Fibroblast of the aortic adventitia (primary cell): ENCODE measurements at regions not wholly inside any gene's neighbourhood (a gene's known extent, or its start where the extent isn't known, plus 50 kb on each side); places are given as distances from the start of the nearest gene placed in this dataset.

ENCODE experiments used
- DNase-seq: peaks from one replicate; pipeline ENCODE4 v3.0.0-alpha.2; 2010; ENCODE audit warnings: low read depth
- H3K4me3 ChIP-seq: 2 replicates; pipeline ENCODE4 v1.5.1; 2011; ENCODE audit warnings: low read depth, mild to moderate bottlenecking, control low read depth, low read length, moderate library complexity
- TF ChIP-seq, protein P1 (sequence below): IDR thresholded peaks from 2 replicates; pipeline ENCODE4 v1.5.1; 2011; ENCODE audit warnings: mild to moderate bottlenecking, low read length, control low read depth, inconsistent platforms; ENCODE audit not compliant: insufficient read depth

DNA sequence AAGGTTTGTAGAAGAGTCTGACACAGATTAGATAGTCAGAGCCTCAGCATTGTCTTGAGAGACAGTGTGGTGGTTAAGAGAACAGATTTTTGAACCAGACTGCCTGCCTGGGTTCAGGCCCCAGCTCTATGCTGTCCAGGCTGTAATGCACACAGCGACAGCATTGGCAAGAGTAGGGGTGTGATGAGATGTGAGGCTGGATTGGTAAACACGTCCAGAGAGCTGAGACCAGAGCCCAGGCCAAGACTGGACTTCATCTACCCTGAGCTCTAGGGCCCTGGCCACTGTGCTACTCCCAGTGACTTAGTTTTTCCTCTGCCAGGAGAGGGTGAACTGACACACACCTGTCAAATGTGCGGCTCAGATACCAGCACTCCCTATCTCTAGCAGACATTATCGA is 360.4 kb downstream of the RPS24 start:
- TF ChIP-seq, protein P1, sequence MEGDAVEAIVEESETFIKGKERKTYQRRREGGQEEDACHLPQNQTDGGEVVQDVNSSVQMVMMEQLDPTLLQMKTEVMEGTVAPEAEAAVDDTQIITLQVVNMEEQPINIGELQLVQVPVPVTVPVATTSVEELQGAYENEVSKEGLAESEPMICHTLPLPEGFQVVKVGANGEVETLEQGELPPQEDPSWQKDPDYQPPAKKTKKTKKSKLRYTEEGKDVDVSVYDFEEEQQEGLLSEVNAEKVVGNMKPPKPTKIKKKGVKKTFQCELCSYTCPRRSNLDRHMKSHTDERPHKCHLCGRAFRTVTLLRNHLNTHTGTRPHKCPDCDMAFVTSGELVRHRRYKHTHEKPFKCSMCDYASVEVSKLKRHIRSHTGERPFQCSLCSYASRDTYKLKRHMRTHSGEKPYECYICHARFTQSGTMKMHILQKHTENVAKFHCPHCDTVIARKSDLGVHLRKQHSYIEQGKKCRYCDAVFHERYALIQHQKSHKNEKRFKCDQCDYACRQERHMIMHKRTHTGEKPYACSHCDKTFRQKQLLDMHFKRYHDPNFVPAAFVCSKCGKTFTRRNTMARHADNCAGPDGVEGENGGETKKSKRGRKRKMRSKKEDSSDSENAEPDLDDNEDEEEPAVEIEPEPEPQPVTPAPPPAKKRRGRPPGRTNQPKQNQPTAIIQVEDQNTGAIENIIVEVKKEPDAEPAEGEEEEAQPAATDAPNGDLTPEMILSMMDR: no peak
- no peak overlapping the region for H3K4me3 ChIP-seq
- no peak for DNase-seq

DNA sequence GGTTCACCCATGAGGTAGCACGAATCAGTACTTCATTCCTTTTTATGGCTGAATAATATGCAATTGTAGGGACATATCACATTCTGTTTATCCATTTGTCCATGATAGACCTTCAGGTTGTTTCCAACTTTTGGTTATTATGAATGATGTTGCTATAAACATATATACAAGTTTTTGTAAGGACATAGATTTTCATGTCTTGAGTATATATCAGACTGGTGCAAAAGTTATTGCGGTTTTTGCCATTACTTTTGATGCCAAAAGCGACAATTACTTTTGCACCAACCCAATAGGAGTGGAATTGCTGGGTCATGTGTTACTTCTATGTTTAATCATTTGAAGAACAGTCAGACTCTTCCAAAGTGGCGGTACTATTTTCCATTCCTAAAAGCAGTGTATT is 361.5 kb downstream of the RPS24 start:
- TF ChIP-seq, protein P1: no peak
- no peak for DNase-seq
- H3K4me3 ChIP-seq: no peak overlapping the region

DNA sequence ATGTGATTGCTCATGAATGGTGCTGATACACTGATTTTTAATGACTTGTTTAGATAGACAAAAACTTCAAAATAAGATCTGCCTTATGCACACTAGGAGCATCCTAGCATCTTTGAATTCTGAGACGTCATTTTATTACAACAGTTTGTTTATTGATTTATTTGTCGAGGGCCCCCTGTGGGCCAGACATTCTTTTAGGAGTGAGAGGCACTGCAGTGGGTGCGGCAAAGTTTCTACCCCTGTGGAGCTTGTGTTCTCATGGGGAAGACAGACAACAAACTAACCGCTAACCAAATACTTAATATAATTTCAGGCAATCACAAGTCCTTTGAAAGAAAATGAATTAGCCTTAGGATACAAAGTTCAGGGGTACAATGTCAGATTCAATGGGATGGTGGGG is 363.1 kb downstream of the RPS24 start:
- TF ChIP-seq, protein P1: no peak
- no peak overlapping the region for H3K4me3 ChIP-seq
- no peak for DNase-seq

DNA sequence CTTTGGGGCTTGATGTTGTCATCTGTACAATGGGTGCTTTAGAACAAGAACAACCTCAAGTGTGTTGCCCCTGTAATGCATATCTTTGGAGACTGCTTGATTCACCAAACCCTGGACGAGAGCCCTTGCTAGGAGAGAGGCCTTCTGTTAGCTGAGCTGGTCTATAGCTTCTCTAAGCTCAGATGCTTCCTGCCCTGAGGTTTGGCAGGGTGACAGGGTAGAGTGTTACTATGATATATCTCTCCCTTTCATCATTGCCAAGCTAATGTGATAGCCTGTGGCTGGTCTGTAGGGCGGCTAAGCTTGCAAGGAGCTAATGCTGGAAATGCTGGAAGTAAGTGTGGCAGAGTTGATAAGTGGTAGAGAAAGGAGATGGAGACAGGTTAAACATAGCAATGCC is 364.1 kb downstream of the RPS24 start:
- DNase-seq: peak; percentile 27
- TF ChIP-seq, protein P1: no peak
- no peak overlapping the region for H3K4me3 ChIP-seq

DNA sequence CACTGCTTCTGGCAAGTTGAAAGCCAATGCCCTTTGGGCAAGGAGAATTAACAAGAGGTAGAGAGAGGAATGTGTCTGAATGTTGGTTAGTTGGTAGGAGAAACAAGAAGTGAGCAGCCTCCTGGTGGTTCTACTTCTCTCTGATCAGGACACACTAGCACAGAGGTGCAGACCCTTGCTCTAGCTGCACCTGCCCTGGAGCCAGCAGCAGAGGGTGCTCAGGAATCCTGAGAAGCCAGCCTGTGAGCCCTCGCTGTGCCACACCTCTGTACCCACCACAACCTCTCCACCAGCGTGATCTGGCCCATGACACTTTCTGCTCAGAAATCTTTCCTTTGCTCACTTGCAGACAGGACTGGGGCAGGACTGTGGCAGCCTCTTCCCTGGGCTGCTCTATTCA is 364.7 kb downstream of the RPS24 start:
- no peak overlapping the region for H3K4me3 ChIP-seq
- no peak for DNase-seq
- TF ChIP-seq, protein P1: no peak

DNA sequence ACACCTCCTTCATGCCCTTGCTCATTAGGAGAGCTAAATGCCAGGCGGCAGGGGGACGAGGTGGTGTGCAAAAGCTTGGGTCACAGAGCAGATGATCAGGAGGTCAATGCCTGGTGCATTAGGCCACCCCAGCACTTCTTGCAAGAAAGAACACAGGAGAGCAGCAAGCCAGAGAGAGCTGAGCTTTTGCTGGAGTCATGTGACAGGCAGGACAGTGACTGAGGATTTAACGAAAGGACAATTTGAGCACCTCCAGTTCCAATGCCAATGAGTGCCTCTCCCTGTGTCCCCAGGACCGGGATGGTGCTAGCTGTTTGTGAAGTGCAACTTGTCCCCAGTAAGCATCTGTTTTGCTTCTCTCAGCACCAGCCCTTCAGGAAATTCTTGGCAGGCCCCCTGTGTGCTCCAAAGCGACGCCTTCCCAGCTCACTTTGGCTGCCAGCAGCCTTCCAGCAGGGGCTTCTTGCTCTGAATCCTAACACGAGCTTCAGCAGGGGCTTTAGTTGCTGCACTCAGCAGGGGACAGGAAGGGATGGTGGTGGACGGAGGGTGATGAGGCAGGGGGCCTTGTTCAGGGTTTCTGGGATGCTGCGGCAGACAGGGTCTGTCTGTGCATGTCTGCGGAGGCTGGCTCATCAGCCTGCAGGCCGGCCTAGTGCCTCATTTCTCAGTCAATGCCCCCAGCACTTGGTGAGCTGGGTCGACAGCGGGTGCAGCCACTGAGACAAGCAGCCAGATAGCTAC is 368.1 kb downstream of the RPS24 start:
- no peak overlapping the region for H3K4me3 ChIP-seq
- DNase-seq: no peak
- TF ChIP-seq, protein P1: no peak

DNA sequence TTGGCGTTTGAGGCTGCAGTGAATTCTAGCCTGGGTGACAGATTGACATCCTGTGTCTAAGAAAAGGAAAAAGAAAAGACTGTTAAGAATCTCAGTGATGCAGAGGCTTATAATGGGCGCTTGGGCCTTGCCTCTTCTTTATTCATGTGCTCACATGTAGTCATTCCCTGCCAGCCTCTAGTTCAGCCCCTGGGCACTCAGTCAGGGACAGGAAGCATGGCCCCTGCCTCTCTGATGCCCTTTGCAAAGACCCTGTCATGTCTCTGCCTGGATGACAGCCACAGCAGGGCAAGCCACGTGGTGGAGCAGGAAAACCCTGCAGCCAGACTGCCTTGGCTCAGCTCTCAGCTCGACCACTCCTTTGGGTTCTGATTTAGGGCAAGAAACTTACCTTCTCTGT is 368.9 kb downstream of the RPS24 start:
- no peak overlapping the region for H3K4me3 ChIP-seq
- TF ChIP-seq, protein P1: no peak
- DNase-seq: no peak
